ENCODE measurements at regions not wholly inside any gene's neighbourhood (a gene's known extent, or its start where the extent isn't known, plus 50 kb on each side); places are given as distances from the start of the nearest gene placed in this dataset.

- TF ChIP-seq CTCF (IDR thresholded peaks at IDR 0.05): no peak
- no peak for TF ChIP-seq POLR2A (IDR thresholded peaks at IDR 0.05)
Observed at GRCh38 chr4:97252615-97253154, 890.6 kb downstream of the STPG2 start.
